Hepatocyte (in vitro differentiated cells): ENCODE measurements at regions not wholly inside any gene's neighbourhood (a gene's known extent, or its start where the extent isn't known, plus 50 kb on each side); places are given as distances from the start of the nearest gene placed in this dataset.

Source experiments
- EZH2 ChIP-seq: fragments of 200-600 bp; sonication (generic); IDR thresholded peaks from 2 replicates; pipeline ENCODE4 v1.6.1; 2016; ENCODE audit warnings: antibody characterized with exemption, mild to moderate bottlenecking, borderline replicate concordance
- TF ChIP-seq, protein P1 (sequence below): fragments of 200-600 bp; sonication (generic); IDR thresholded peaks from 2 replicates; pipeline ENCODE4 v1.5.1; 2016; ENCODE audit warnings: antibody characterized with exemption, mild to moderate bottlenecking; ENCODE audit not compliant: poor library complexity

DNA sequence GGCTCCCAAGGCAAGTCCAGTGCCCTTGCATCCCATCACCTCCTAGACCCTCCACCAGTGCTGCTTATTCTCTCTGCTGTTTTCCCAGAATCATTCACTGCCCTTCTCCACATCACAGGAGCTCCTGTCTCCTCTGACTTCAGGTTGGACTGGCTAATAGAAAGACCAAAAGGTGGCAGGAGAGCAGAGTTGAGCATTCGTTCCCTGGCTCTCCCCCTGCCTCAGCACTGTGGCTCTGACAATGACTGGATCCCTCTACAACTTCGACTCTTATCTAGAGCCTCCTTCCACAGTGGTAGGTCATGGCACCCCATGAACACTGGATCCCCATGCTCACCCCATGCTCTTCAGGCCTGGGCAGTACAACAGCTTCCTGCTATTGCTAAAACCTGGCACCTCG is 243.6 kb downstream of the LRRN1 start:
- TF ChIP-seq, protein P1, sequence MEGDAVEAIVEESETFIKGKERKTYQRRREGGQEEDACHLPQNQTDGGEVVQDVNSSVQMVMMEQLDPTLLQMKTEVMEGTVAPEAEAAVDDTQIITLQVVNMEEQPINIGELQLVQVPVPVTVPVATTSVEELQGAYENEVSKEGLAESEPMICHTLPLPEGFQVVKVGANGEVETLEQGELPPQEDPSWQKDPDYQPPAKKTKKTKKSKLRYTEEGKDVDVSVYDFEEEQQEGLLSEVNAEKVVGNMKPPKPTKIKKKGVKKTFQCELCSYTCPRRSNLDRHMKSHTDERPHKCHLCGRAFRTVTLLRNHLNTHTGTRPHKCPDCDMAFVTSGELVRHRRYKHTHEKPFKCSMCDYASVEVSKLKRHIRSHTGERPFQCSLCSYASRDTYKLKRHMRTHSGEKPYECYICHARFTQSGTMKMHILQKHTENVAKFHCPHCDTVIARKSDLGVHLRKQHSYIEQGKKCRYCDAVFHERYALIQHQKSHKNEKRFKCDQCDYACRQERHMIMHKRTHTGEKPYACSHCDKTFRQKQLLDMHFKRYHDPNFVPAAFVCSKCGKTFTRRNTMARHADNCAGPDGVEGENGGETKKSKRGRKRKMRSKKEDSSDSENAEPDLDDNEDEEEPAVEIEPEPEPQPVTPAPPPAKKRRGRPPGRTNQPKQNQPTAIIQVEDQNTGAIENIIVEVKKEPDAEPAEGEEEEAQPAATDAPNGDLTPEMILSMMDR = no peak
- no peak for TF ChIP-seq EZH2
